COR-L47 (cell line): ENCODE measurements at regions not wholly inside any gene's neighbourhood (a gene's known extent, or its start where the extent isn't known, plus 50 kb on each side); places are given as distances from the start of the nearest gene placed in this dataset.
"Not testable (repeated sequence)": the region's sequence is repeated elsewhere in the genome, so short reads cannot be mapped to it uniquely, and the experiment has no call there.

Experiments
- DNase-seq: peaks from one replicate; lab custom pipeline; 2025; lab: John Stamatoyannopoulos, UW

- DNase-seq: no peak
Observed at GRCh38 chr9:108277216-108277615, 578.6 kb downstream of the ACTL7B start.

- DNase-seq: no peak
Observed at GRCh38 chr9:108275906-108276305, 579.9 kb downstream of the ACTL7B start.

- DNase-seq: no peak
Observed at GRCh38 chr9:108274971-108275370, 580.8 kb downstream of the ACTL7B start.

GRCh38 chr9:108273988-108274387 is 581.8 kb downstream of the ACTL7B start:
- DNase-seq: no peak

GRCh38 chr9:108272349-108272899 is 583.4 kb downstream of the ACTL7B start:
- DNase-seq: peak; percentile 89

- DNase-seq: peak; percentile 97
Observed at GRCh38 chr9:108271646-108272348, 584.0 kb downstream of the ACTL7B start.

GRCh38 chr9:108271236-108271635 is 584.5 kb downstream of the ACTL7B start:
- no peak for DNase-seq

- no peak for DNase-seq
Observed at GRCh38 chr9:108270561-108270960, 585.2 kb downstream of the ACTL7B start.

GRCh38 chr9:108270051-108270450 is 585.7 kb downstream of the ACTL7B start:
- DNase-seq: no peak

- DNase-seq: no peak
Observed at GRCh38 chr9:108269371-108269770, 586.4 kb downstream of the ACTL7B start.

- DNase-seq: no peak
Observed at GRCh38 chr9:108265065-108265464, 590.7 kb downstream of the ACTL7B start.

GRCh38 chr9:108264093-108264492 is 591.7 kb downstream of the ACTL7B start:
- no peak for DNase-seq

GRCh38 chr9:108262836-108263235 is 593.0 kb downstream of the ACTL7B start:
- DNase-seq: no peak

- DNase-seq: no peak
Observed at GRCh38 chr9:108259917-108260675, 595.7 kb downstream of the ACTL7B start.

GRCh38 chr9:108258640-108259039 is 597.1 kb downstream of the ACTL7B start:
- DNase-seq: no peak

- DNase-seq: peak; percentile 27
Observed at GRCh38 chr9:108257382-108257781, 598.4 kb downstream of the ACTL7B start.

GRCh38 chr9:108254236-108254635 is 601.5 kb downstream of the ACTL7B start:
- DNase-seq: no peak

- DNase-seq: not testable (repeated sequence)
Observed at GRCh38 chr9:108247391-108247790, 608.4 kb downstream of the ACTL7B start.

- no peak for DNase-seq
Observed at GRCh38 chr9:108245901-108246300, 609.9 kb downstream of the ACTL7B start.

GRCh38 chr9:108245331-108245730 is 610.5 kb downstream of the ACTL7B start:
- DNase-seq: no peak

GRCh38 chr9:108244686-108245085 is 611.1 kb downstream of the ACTL7B start:
- DNase-seq: no peak

- no peak for DNase-seq
Observed at GRCh38 chr9:108241384-108242073, 614.3 kb downstream of the ACTL7B start.
